LoVo (cell line): ENCODE measurements at regions not wholly inside any gene's neighbourhood (a gene's known extent, or its start where the extent isn't known, plus 50 kb on each side); places are given as distances from the start of the nearest gene placed in this dataset.
A peak's percentile ranks its signal among the peaks of the same experiment; 100 is the strongest.
"Not testable (repeated sequence)": the region's sequence is repeated elsewhere in the genome, so short reads cannot be mapped to it uniquely, and the experiment has no call there.

ENCODE experiments used
- DNase-seq: peaks from one replicate; pipeline ENCODE4 v3.0.0-alpha.2; 2016; ENCODE audit warnings: low spot score

DNA sequence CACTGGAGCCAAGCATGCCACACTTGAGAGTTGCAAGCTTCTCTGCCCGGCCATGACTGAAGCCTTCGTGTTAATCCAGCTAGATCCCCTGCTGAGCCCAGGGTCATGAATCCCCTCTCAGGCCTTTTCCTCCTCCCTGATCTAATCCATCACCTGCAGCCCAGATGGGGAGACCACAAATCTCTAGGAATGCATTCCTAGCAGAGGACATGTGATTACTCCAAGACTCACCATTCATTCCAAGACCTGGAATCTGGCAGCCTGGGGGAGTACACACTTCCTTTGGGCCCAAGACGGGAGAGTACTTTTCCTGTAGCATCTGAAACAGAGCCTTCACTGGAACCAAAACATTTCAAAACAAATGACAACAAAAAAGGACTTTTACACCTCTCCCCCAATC lies 269.3 kb upstream of the NFIA start:
- DNase-seq, result peak; percentile 33

GRCh38 chr1:60809204-60809980 lies 273.0 kb upstream of the NFIA start:
- no peak for DNase-seq

DNA sequence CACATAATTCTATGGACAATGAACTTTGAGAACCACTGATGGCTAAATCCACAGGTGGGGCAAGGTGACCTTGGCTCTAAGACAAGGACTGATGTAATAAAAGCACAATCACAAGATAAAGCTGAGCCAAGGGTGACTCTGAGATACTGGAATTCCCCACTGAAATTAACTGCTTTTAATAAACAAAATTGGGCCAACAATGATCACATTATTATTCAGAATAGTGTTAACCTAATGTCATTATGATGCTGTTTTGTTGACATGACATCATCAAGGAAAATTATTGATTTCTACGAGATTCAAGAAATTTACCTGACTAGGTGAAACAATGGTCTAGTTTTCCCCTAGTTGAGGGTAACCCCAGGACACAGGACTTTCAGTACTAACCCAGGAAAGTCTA lies 273.7 kb upstream of the NFIA start:
- no peak for DNase-seq

GRCh38 chr1:60802884-60803283 lies 279.5 kb upstream of the NFIA start:
- DNase-seq, result no peak

- DNase-seq, result no peak
Measured at GRCh38 chr1:60797351-60797750, 285.0 kb upstream of the NFIA start.

GRCh38 chr1:60791226-60791625 lies 291.1 kb upstream of the NFIA start:
- no peak for DNase-seq

DNA sequence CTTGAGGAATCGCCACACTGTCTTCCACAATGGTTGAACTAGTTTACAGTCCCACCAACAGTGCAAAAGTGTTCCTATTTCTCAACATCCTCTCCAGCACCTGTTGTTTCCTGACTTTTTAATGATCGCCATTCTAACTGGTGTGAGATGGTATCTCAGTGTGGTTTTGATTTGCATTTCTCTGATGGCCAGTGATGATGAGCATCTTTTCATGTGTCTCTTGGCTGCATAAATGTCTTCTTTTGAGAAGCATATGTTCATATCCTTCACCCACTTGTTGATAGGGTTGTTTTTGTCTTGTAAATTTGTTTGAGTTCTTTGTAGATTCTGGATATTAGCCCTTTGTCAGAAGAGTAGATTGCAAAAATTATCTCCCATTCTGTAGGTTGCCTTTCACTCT lies 309.3 kb upstream of the NFIA start:
- DNase-seq, result not testable (repeated sequence)

DNA sequence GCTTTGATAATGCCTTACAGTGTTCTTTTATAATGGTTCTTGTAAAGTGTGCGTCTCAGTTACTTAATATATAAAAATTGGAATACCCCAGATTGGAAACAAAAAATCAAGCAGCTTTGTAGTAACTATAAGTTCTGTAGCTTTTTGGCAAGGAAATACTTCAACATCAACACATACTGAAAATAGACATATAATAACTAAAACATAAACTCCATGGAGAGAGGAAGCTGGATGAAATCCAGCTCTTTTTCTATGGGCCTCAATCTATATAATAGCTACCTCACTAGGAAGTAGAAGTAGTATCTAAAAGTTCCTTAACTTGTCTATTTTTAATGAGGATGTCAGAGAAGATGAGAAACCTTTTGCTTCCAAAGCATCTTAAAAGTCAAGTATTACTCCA lies 313.3 kb upstream of the NFIA start:
- no peak for DNase-seq

DNA sequence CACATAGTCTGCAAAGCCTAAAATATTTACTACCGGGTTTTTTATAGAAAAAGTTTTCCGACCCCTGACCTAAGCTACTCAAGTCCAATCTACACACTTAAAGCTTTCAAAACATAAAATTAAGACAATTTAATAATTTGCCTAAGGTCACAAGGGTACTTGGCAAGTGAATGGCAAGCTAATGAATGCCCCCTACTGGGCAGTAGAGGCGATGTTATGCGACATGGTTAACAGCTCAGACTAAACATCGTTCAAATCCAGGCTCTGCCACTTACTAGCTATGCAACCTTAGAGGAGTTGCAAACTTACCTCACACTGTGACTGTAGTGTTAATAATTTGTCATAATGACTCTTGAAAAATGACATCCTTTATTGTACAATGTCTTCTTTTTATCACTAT lies 317.2 kb upstream of the NFIA start:
- peak; percentile 27 for DNase-seq

- DNase-seq, result no peak
Measured at GRCh38 chr1:60764489-60764888, 317.9 kb upstream of the NFIA start.

GRCh38 chr1:60763741-60764140 lies 318.6 kb upstream of the NFIA start:
- DNase-seq, result no peak

DNA sequence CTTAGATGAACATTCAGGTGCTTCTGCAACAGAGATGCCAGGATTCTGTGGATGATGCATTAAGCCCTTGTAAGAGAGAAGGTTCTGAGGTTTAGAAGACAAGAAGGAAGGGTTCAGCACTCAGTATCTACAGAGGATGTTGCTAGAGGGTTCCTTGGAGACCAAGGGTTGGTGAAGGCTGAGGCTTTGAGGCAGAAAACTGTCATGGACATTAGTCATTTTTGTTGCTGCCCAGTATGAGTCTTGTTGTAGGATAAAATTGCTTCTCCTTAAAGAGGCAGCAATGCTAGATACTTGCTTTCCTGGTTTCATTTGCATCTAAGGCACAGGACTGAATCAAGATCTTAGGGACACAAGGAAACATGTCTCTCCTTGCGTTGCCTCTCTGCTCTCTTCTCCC lies 319.4 kb upstream of the NFIA start:
- no peak for DNase-seq

- no peak for DNase-seq
Measured at GRCh38 chr1:60762176-60762575, 320.2 kb upstream of the NFIA start.

DNA sequence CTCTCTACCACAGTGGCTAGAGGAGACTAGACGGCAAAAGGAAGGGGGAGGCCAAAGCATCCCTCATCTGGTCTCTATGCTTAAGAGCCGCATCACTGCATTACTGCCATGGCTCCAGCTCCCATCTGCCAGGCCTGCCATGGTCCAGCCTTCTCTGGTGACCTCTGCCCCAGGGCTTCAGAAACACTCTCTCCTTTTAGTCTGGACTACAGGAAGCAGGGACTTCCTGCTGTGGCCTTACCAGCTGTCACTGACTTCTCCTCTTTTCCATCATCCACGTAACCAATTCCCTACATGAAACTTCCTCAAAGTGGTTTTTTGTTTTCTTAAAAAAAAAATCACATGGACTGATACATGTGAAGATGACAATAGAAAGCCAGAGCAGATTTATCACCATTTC lies 323.1 kb upstream of the NFIA start:
- no peak for DNase-seq

DNA sequence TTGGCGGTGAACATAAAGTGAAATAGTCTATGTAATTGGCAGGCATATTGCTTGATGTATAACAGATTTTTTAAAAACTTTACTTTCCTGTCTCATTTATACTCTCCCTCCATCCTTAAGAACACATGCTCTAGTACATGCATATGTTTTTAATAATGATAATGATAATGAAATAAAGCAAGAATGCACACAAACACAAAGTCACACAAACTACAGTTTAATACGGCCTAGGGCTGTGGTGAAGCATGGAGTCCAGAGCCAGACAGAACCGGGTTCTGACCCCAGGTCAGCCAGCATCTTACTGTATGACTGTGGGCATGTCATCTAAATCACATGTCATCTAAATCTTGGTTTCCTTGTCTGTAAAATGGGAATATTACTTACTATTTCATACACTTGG lies 324.9 kb upstream of the NFIA start:
- DNase-seq, result no peak

DNA sequence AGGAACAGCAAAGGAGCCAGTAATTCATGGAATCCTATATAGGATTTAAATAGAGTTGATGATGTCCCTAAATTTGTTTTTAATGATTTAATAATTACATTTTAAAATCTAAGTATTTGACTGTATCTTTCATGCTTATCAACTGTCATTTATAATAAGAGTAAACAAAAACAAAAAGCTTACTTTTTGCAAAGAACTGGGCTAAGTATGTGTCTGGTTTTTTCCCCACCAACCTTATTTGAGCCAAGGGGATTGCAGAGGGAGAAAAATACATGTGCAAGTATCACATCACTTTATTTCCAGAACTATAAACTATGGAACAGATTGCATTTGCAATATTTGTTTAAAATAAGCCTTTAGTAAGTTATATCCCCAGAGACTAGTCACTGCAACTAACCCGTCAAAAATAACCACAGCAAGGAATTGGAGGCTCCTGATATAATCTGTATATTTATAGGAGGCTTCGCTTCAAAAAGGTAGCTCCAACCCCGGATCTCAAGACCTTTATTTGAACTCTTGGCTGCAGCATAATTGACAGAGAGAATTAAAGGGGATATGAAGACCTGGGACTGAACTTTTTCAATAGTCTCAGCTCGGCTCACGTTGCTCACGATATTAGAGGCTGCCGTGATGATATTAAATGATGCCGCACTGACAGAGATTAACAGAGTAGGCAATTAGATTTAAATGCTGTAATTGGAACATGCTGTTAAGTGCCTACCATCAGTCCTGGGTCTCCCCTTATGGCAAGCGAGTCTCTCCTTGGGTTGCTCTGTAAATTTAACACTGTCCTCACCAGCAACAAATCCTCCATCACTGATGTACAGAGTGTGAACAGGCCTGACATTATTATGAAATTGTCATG lies 329.1 kb upstream of the NFIA start:
- no peak for DNase-seq

GRCh38 chr1:60751306-60751705 lies 331.1 kb upstream of the NFIA start:
- DNase-seq, result no peak

DNA sequence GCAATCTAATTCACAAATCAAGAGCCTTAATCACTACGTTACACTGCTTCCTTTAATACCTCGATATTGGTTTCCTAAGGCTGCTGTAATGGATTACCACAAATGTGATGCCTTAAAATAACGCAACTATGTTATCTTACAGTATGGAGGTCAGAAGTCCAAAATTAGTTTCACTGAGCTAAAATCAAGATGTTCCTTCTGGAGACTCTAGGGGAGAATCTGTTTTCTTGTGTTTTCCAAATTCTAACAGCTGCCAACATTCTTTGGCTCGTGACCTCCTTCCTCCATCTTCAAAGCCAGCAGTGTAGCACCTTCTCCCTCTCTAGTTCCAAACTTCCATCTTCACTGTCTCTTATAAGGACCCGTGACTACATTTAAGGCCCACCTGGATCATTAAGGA lies 335.0 kb upstream of the NFIA start:
- DNase-seq, result no peak

GRCh38 chr1:60746278-60746791 lies 336.0 kb upstream of the NFIA start:
- no peak for DNase-seq

- no peak for DNase-seq
Measured at GRCh38 chr1:60745484-60745883, 336.9 kb upstream of the NFIA start.

GRCh38 chr1:60742339-60742738 lies 340.0 kb upstream of the NFIA start:
- DNase-seq, result no peak

DNA sequence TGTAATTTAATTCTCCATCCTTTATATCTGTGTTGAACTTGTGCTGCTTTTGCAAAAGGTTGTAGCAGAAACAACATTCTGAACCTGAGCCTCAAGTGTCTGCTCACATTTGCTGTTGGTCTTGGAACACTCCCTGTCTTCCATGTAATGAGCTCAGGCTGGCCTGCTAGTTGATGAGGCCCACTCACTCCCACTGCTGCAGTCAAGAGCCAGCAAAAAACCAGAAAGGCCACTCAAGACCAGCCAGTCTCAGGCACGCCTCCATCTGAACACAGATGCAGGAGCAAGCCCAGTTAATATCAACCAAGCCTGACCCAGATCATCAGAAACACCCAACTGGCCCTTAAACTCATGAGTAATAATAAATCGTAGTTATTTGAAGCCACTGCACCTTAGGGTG lies 342.2 kb upstream of the NFIA start:
- DNase-seq, result no peak

GRCh38 chr1:60739729-60740128 lies 342.6 kb upstream of the NFIA start:
- DNase-seq, result no peak
